ENCODE measurements at regions not wholly inside any gene's neighbourhood (a gene's known extent, or its start where the extent isn't known, plus 50 kb on each side); places are given as distances from the start of the nearest gene placed in this dataset.

GRCh38 chr2:83516503-83516902 lies 942.6 kb downstream of the SUCLG1 start:
- DNase-seq = no peak

- DNase-seq = no peak
Measured at GRCh38 chr2:83487451-83487850, 971.6 kb downstream of the SUCLG1 start.

- no peak for DNase-seq
Measured at GRCh38 chr2:83481436-83481835, 977.6 kb downstream of the SUCLG1 start.

- DNase-seq = no peak
Measured at GRCh38 chr2:83478037-83478436, 981.0 kb downstream of the SUCLG1 start.

- no peak for DNase-seq
Measured at GRCh38 chr2:83475371-83475770, 983.7 kb downstream of the SUCLG1 start.

- DNase-seq = no peak
Measured at GRCh38 chr2:83471655-83472054, 987.4 kb downstream of the SUCLG1 start.

- DNase-seq = no peak
Measured at GRCh38 chr2:83470928-83471327, 988.2 kb downstream of the SUCLG1 start.

GRCh38 chr2:83464444-83464843 lies 994.6 kb downstream of the SUCLG1 start:
- no peak for DNase-seq

GRCh38 chr2:83462881-83463280 lies 996.2 kb downstream of the SUCLG1 start:
- no peak for DNase-seq

- DNase-seq = no peak
Measured at GRCh38 chr2:83461135-83461534, 997.9 kb downstream of the SUCLG1 start.

GRCh38 chr2:83459456-83459855 lies 999.6 kb downstream of the SUCLG1 start:
- DNase-seq = no peak

- DNase-seq = no peak
Measured at GRCh38 chr2:83435989-83436388, 1023.1 kb downstream of the SUCLG1 start.

- no peak for DNase-seq
Measured at GRCh38 chr2:83420993-83421392, 1038.1 kb downstream of the SUCLG1 start.

- DNase-seq = no peak
Measured at GRCh38 chr2:83394134-83394904, 1064.8 kb downstream of the SUCLG1 start.

- DNase-seq = no peak
Measured at GRCh38 chr2:83388804-83389203, 1070.3 kb downstream of the SUCLG1 start.

GRCh38 chr2:83386549-83386948 lies 1072.5 kb downstream of the SUCLG1 start:
- no peak for DNase-seq

- no peak for DNase-seq
Measured at GRCh38 chr2:83378921-83379320, 1080.2 kb downstream of the SUCLG1 start.

GRCh38 chr2:83376731-83377130 lies 1082.3 kb downstream of the SUCLG1 start:
- no peak for DNase-seq

GRCh38 chr2:83370419-83370762 lies 1088.7 kb downstream of the SUCLG1 start:
- no peak for DNase-seq

GRCh38 chr2:83369601-83370418 lies 1089.3 kb downstream of the SUCLG1 start:
- DNase-seq = no peak

- no peak for DNase-seq
Measured at GRCh38 chr2:83368916-83369315, 1090.2 kb downstream of the SUCLG1 start.

GRCh38 chr2:83368461-83368860 lies 1090.6 kb downstream of the SUCLG1 start:
- DNase-seq = no peak

GRCh38 chr2:83365476-83365875 lies 1093.6 kb downstream of the SUCLG1 start:
- DNase-seq = no peak

- DNase-seq = no peak
Measured at GRCh38 chr2:83364264-83364663, 1094.8 kb downstream of the SUCLG1 start.
